Keratinocyte (primary cell): ENCODE measurements at regions not wholly inside any gene's neighbourhood (a gene's known extent, or its start where the extent isn't known, plus 50 kb on each side); places are given as distances from the start of the nearest gene placed in this dataset.

ENCODE experiments used
- EZH2 ChIP-seq: IDR thresholded peaks from one replicate; pipeline ENCODE4 v1.6.1; 2012; ENCODE audit warnings: inconsistent platforms, mild to moderate bottlenecking, low read length, moderate library complexity
- TF ChIP-seq, protein P1 (sequence below), 3 experiments: IDR thresholded peaks in 1 of 3; conservative IDR thresholded peaks in 1 of 3; optimal IDR thresholded peaks in 1 of 3; 2 replicates in 2 of 3; 3 replicates in 1 of 3; pipeline versions ENCODE3 to v1.5.1; 2011; ENCODE audit warnings: low read length in 3 of 3, mild to moderate bottlenecking in 3 of 3, moderate library complexity in 2 of 3, control low read depth in 1 of 3, inconsistent platforms in 1 of 3; ENCODE audit not compliant: insufficient read depth in 2 of 3; ENCODE audit errors: extremely low read depth in 1 of 3

DNA sequence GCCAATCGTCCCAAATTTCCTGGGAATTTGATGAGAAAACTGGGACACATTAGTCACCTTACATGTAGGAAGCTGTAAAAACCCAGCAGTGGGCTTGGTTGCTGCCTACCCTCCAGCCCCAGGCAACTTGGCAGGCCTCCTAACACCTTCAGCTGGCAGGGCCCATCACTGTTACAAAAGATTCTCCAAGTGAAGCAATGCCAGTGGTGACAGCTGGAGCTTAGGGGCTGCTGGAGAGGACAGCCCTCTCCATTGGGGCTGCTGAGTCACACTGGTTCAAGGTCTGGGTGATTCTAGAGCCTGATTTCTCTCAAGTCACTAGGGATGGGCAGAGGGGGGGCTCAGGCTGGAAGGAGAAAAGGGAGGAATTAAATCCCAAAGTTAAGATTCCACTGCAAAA lies 180.6 kb downstream of the COPRS start:
- TF ChIP-seq, protein P1, sequence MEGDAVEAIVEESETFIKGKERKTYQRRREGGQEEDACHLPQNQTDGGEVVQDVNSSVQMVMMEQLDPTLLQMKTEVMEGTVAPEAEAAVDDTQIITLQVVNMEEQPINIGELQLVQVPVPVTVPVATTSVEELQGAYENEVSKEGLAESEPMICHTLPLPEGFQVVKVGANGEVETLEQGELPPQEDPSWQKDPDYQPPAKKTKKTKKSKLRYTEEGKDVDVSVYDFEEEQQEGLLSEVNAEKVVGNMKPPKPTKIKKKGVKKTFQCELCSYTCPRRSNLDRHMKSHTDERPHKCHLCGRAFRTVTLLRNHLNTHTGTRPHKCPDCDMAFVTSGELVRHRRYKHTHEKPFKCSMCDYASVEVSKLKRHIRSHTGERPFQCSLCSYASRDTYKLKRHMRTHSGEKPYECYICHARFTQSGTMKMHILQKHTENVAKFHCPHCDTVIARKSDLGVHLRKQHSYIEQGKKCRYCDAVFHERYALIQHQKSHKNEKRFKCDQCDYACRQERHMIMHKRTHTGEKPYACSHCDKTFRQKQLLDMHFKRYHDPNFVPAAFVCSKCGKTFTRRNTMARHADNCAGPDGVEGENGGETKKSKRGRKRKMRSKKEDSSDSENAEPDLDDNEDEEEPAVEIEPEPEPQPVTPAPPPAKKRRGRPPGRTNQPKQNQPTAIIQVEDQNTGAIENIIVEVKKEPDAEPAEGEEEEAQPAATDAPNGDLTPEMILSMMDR (optimal IDR thresholded peaks at IDR 0.05 in 1 of 3, IDR thresholded peaks at IDR 0.05 in 1 of 3, conservative IDR thresholded peaks at IDR 0.05 in 1 of 3; ENCODE audit: extremely low read depth in 1 of 3, insufficient read depth in 2 of 3, low read length in 3 of 3): no peak
- TF ChIP-seq EZH2: no peak
